ENCODE measurements at regions not wholly inside any gene's neighbourhood (a gene's known extent, or its start where the extent isn't known, plus 50 kb on each side); places are given as distances from the start of the nearest gene placed in this dataset.

- TF ChIP-seq CTCF (conservative IDR thresholded peaks at IDR 0.05), result no peak
- TF ChIP-seq ZFX (IDR thresholded peaks at IDR 0.05), result no peak
Measured at GRCh38 chr14:98754343-98755020, 517.5 kb downstream of the BCL11B start.
